ENCODE measurements at regions not wholly inside any gene's neighbourhood (a gene's known extent, or its start where the extent isn't known, plus 50 kb on each side); places are given as distances from the start of the nearest gene placed in this dataset.

DNA sequence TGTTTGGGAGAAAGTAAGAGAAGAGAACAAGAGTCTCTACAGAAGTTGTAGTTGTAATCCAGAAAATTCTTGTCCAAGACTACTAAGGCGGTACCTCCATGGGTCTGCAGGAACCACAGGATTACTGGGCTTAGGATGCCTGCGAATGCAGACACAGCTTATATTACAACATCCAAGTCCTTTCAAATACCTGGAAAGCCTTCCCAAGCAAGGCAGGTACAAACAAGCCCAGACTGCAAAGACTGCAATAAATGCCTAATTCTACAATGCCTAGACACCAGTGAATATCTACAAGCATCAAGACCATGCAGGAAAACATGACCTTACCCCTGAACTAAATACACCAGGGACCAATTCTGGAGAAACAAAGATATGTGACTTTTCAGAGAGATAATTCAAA lies 178.2 kb downstream of the ARL4A start:
- Mint-ChIP-seq H3K27me3 (ENCODE audit: low read depth) (no peaks in the 10 kb centered on the region), H3K27ac (ENCODE audit: unreplicated experiment) (no peak overlapping the region)

DNA sequence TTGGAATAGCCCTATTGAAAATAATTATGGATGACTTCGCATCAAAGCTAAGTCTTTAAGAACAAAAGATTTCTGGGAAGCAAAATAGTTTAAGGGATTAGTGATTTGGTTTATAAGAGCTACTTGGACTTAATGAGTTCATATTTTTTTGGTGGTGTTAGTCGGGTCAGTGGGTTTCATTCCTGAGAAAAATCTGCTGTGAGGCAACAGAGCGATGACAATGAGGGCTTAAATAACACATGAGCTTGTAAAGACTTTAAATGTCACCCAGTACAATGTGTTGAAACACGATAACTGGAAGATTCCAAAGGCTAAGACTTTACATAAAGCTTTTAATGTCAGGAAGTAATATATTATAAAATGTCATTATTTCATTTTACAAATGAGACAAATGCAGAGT lies 178.8 kb downstream of the ARL4A start:
- Mint-ChIP-seq H3K36me3 (ENCODE audit: low read depth) (no peaks in the 10 kb centered on the region), H3K27ac (ENCODE audit: unreplicated experiment) (no peak overlapping the region), H3K9me3 (no peaks in the 10 kb centered on the region), H3K4me1 (peaks cover 10% of the 10 kb centered on the region), H3K4me3 (no peak overlapping the region), H3K27me3 (ENCODE audit: low read depth) (no peaks in the 10 kb centered on the region)
- no peak for DNase-seq (ENCODE audit: low read depth, low spot score)
- TF ChIP-seq, protein P1, sequence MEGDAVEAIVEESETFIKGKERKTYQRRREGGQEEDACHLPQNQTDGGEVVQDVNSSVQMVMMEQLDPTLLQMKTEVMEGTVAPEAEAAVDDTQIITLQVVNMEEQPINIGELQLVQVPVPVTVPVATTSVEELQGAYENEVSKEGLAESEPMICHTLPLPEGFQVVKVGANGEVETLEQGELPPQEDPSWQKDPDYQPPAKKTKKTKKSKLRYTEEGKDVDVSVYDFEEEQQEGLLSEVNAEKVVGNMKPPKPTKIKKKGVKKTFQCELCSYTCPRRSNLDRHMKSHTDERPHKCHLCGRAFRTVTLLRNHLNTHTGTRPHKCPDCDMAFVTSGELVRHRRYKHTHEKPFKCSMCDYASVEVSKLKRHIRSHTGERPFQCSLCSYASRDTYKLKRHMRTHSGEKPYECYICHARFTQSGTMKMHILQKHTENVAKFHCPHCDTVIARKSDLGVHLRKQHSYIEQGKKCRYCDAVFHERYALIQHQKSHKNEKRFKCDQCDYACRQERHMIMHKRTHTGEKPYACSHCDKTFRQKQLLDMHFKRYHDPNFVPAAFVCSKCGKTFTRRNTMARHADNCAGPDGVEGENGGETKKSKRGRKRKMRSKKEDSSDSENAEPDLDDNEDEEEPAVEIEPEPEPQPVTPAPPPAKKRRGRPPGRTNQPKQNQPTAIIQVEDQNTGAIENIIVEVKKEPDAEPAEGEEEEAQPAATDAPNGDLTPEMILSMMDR (conservative IDR thresholded peaks at IDR 0.05), result no peak

More for the DNA sequence above, 178.2 kb downstream of the ARL4A start:
- Mint-ChIP-seq H3K9me3 (no peaks in the 10 kb centered on the region), H3K4me1 (peaks cover 13% of the 10 kb centered on the region), H3K36me3 (ENCODE audit: low read depth) (no peaks in the 10 kb centered on the region), H3K4me3 (no peak overlapping the region)
- TF ChIP-seq, protein P1 (conservative IDR thresholded peaks at IDR 0.05), result no peak
- no peak for DNase-seq (ENCODE audit: low read depth, low spot score)

DNA sequence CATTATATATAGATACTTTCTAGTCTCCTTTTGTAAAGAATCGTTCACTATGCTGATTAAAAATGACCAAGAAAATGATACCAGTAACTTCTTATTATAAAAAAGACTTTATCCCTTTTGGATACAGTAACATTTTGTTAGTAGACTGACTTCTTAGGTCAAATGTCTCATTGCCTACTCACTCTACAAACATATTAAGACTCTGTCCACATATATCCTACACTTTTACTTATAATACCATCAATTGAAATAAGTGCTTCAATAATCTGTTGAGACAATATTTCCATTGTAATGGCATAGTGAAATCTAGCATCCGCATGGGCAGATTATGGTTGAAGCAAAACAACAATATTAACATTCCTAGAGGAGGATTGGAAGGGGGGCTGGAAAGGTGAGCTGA lies 180.6 kb downstream of the ARL4A start:
- TF ChIP-seq, protein P1 (conservative IDR thresholded peaks at IDR 0.05), result no peak
- Mint-ChIP-seq H3K4me3 (no peak overlapping the region), H3K27ac (ENCODE audit: unreplicated experiment) (no peak overlapping the region), H3K36me3 (ENCODE audit: low read depth) (no peaks in the 10 kb centered on the region), H3K9me3 (no peaks in the 10 kb centered on the region), H3K4me1 (peaks cover 7% of the 10 kb centered on the region), H3K27me3 (ENCODE audit: low read depth) (no peaks in the 10 kb centered on the region)
- DNase-seq (ENCODE audit: low read depth, low spot score), result no peak

DNA sequence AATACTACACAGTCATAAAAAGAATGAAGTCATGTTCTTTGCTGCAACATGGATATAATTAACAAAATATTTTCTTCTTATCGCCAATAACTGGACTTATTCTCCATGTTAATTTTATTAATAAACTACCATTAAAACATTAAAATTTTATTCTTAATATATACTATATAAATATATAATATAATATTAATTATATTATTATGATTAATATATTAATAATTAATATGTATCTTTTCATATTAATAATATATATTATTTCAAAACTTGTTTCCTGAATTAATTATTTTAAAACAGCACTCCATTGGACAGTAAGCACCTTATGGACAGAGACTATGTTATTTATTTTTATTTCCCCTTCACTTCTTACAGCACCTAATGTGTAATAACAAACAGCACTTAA lies 182.8 kb downstream of the ARL4A start:
- Mint-ChIP-seq H3K4me3 (no peak overlapping the region), H3K27ac (ENCODE audit: unreplicated experiment) (no peak overlapping the region), H3K9me3 (no peaks in the 10 kb centered on the region), H3K27me3 (ENCODE audit: low read depth) (no peaks in the 10 kb centered on the region), H3K4me1 (peaks cover 7% of the 10 kb centered on the region), H3K36me3 (ENCODE audit: low read depth) (no peaks in the 10 kb centered on the region)
- TF ChIP-seq, protein P1 (conservative IDR thresholded peaks at IDR 0.05), result no peak
- DNase-seq (ENCODE audit: low read depth, low spot score), result no peak

DNA sequence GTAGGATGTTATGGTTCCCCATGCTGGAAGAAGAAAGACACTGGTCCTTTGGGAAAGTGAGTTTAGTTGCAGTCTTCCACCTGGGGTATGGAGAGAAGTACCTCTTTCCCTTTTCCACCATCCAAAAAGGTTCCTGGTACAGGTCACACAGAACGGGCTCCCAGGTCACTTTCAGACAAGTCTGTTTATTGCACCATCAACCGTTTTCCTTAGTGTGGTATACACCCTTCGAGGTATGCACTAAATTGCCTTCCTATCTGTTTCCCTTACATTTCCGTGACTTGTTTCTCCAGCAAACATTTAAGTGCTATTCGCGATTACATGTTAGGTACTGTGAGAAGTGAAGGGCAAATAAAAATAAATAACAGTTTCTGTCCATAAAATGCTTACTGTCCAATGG lies 185.1 kb downstream of the ARL4A start:
- Mint-ChIP-seq H3K9me3 (no peaks in the 10 kb centered on the region), H3K27ac (ENCODE audit: unreplicated experiment) (no peak overlapping the region), H3K36me3 (ENCODE audit: low read depth) (no peaks in the 10 kb centered on the region), H3K4me3 (no peak overlapping the region), H3K27me3 (ENCODE audit: low read depth) (no peaks in the 10 kb centered on the region), H3K4me1 (peaks cover 3% of the 10 kb centered on the region)
- TF ChIP-seq, protein P1 (conservative IDR thresholded peaks at IDR 0.05), result no peak
- DNase-seq (ENCODE audit: low read depth, low spot score), result no peak

DNA sequence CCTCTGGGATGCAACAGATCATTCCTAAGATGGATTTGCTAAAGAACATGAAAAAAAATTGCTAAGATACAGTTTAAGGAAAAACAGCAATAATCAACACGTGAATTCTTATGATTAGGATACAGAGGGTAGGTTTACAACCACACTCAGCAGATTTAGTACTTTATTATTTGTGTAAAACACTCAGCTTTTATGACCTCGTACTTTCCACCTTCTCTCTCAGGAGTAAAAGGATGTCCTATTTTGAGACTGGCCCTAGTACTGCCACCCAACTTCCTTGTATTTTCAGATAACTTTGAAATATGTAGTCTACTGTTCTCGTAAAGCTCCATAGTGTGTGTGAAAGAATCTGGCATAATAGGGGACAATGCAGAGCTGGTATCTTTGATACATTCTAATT lies 186.1 kb downstream of the ARL4A start:
- DNase-seq (ENCODE audit: low read depth, low spot score), result no peak
- no peaks in the 10 kb centered on the region for H3K9me3 Mint-ChIP-seq
- no peaks in the 10 kb centered on the region for H3K27me3 Mint-ChIP-seq (ENCODE audit: low read depth)
- H3K27ac Mint-ChIP-seq (ENCODE audit: unreplicated experiment), result no peak overlapping the region
- no peaks in the 10 kb centered on the region for H3K36me3 Mint-ChIP-seq (ENCODE audit: low read depth)
- peaks cover 3% of the 10 kb centered on the region for H3K4me1 Mint-ChIP-seq
- TF ChIP-seq, protein P1 (conservative IDR thresholded peaks at IDR 0.05), result no peak
- H3K4me3 Mint-ChIP-seq, result no peak overlapping the region
